Hematopoietic multipotent progenitor cell treated with erythropoietin and hydrocortisone succinate and interleukin-3 and kit ligand, for 8 days (in vitro differentiated cells): ENCODE measurements at regions not wholly inside any gene's neighbourhood (a gene's known extent, or its start where the extent isn't known, plus 50 kb on each side); places are given as distances from the start of the nearest gene placed in this dataset.
A peak's percentile ranks its signal among the peaks of the same experiment; 100 is the strongest.

Experiments
- DNase-seq: peaks from one replicate; pipeline ENCODE4 v3.0.0-alpha.2; 2015

DNA sequence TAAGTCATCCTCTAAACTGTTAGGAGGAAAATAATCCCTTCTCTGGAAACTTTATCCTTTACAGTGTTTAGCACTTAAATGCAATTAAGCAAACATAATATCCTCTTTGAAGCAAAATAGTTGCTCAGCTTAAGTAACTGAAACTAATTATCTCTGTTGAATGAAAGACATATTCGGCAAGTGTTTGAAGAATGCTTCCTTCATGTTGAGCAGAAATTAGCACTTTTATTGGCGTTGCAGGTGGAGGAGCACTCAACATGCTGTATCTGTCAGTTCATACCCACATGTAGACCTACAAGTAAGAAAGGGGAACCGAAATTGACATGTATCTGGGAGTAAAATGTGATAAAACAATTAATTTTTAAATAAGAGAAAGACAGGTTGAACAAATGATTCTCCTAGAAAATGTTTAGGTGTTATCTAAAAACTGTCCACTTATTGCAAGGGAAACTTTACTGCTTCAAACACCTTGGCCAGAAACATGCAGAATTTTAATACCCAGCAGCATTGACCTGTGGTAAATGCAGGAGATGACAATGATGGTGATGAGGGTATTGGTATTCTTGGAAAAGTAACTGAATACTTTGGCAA, 987.0 kb upstream of the MAP3K7 start:
- DNase-seq: no peak

DNA sequence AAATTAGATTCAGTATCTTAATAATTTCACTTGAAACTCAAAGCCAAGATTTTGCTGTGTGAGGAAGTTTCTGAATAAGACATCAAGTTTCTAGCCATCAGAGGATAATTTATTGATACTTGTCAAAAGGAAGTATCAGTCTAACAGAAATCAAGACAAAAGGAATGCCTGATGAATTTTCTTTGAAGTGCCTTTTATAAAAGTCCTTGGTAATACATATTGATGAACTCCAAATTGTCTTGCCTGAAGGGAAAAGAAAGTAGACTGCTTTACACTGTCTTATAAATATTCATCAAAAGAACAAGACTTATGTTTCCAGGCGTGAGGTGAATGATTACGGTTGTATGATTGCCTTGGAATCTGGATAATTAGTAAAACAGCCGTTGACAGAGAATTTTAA, 986.0 kb upstream of the MAP3K7 start:
- DNase-seq: no peak

DNA sequence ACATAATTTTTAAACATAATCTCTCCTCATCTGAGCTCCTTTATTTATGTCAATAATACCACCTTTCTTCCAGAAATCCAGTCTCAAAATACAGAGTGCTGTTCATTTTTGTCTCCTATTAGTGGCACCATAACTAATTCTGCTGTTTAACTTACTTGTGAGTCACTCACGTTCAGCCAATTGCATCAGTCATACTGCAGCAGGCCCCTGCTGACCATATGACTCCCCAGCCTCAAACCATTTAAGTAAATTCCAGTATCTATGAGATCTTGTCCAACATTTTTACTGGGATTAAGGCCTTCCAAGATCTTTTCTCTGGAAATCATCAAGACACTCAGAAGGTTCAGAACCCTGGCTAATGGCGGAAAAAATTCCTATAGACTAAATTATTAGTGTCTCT, 982.2 kb upstream of the MAP3K7 start:
- DNase-seq: no peak

DNA sequence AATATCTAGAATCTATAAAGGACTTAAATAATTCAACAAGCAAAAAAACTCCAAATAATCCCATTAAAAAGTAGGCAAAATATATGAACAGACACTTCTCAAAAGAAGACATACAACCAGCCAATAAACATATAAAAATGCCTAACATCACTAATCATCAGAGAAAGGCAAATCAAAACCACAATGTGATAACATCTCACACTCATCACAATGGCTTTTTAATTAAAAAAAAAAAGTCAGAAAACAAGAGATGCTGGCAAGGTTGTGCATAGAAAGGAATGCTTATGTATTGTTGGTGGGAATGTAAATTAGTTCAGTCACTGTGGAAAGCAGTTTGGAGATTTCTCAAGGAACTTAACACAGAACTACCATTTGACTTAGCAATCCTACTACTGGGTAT, 979.6 kb upstream of the MAP3K7 start:
- DNase-seq: no peak

DNA sequence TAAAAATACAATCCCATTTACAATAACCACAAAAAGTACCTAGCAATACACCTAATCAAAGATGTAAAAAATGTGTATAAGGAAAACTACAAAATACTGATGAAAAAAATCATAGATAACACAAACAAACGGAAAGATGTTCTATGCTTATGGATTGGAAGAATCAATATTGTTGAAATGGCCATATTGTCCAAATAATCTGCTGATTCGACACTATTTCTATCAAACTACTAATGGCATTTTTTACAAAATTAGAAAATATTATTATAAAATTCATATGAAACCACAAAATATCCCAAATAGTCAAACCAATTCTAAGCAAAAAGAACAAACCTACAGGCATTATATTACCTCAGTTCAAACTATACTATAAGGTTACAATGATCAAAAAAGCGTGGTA, 978.3 kb upstream of the MAP3K7 start:
- DNase-seq: no peak

DNA sequence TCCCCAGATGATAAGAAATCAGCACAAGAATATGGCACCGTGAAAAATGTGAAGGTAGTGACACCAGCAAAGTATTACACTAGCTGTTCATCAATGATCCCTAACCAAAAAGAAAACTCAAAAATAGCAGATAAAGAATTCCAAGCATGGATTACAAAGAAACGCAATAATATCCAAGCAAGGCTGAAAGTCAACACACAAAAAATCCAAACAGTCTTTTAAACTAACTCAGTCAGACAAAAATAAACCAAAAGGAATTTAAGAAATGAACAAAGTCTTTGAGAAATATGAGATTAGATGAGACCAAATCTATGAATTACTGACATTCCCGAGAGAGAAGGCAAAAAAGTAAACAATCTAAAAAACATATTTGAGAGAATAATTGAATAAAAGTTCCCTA, 976.1 kb upstream of the MAP3K7 start:
- no peak for DNase-seq

DNA sequence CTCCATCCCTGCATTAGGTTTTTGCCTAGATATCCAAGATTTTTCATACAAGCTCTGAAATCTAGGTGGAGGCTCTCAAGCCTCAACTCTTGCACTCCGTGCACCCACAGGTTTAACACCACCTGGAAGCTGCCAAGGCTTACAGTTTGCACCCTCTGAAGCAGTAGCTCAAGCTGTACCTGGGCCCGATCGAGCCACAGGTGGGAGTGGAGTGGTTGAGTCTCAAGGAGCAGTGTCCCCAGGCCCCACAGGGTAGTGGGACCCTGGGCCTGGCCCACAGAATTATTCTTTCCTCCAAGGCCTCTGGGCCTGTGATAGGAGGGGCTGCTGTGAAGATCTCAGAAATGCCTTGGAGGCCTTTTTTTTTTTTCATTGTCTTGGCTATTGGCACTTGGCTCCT, 973.5 kb upstream of the MAP3K7 start:
- DNase-seq: no peak

DNA sequence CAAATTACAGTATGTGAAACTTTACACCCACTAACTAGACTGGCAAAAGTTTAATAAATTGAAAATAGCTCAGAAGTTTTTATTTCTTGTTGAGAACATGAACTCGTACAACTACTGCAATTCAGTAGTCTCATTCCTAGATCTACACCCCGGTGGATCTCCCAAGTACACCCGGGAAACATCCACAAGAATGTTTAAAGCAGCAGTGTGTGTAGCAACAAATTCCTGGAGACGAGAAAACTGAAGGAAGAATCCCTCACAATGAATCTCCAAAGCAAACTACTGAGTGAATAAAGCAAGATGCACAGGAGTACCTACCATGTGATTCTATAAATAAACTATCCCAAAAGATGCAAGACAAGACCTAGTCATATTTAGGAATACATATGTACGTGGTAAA, 954.0 kb upstream of the MAP3K7 start:
- DNase-seq: no peak

DNA sequence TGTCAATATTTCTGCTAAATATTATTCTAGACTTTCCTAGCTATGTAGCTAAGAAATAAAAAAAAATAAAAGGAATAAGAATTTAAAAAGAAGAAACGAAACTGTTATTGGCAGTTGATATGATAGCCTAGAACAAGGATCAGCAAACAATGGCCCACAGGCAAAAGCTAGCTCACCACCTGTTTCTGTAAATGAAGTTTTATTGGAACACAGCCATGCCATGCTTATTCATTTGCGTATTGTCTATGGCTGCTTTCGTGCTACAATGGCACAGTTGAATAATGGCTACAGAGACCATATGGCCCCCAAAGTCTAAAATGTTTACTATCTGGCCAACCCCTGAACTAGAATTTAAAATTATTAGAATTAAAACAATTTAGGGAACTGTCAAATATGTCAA, 952.6 kb upstream of the MAP3K7 start:
- DNase-seq: no peak

DNA sequence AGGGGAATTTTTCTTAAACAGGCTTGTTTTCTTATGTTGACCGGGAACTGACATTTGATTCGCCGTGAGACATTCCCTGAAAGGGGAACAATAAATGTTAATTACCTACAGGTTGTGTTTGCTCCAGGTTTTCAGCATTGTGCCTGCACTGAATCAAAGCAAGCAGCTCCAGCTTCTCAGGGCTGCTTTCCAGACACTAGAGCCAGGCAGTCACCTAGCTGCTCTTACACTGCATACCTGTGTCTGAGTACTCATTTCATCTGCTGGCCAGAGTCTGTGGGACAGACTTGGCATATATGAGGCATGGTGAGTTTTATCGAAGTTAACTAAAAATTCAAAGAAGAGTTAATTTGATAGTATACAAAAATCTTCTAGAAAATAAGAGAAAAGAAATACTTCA, 951.8 kb upstream of the MAP3K7 start:
- DNase-seq: no peak

DNA sequence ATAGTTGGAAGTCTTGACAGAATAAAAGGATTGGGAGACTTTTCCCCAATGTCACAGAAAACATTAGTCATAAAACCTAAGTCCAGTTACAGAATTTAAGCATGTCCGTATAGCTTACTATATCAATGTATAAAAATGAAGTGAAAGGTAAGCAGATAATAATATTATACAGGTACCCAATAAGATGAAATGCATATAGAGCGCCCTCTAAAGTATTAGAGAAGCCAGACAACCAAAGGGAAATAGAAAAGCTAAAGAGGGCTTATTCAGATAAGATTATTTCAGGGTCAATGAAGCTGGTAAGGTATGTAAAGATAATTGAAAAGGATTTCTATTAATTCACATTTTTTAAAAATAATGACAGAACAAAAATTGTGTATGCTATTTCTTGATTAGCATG, 947.7 kb upstream of the MAP3K7 start:
- DNase-seq: peak; percentile 6

DNA sequence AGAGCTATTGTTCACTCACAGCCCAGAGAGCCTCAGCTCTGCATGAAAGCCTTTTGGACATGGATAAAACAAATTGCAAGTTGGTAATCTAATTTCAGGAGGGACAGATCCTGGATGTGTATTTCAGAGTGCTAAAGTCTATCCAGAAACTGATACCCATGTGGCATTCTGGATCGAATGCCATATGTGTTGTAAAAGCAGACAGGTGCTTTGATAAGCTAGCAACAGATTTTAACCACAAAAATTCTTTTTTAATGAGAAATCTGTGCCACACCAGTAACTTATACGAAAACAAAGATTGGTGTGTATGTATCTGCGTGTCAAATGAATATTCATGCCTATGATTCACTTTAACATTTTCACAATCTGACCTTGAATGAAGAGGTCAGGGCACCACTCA, 936.6 kb upstream of the MAP3K7 start:
- no peak for DNase-seq

DNA sequence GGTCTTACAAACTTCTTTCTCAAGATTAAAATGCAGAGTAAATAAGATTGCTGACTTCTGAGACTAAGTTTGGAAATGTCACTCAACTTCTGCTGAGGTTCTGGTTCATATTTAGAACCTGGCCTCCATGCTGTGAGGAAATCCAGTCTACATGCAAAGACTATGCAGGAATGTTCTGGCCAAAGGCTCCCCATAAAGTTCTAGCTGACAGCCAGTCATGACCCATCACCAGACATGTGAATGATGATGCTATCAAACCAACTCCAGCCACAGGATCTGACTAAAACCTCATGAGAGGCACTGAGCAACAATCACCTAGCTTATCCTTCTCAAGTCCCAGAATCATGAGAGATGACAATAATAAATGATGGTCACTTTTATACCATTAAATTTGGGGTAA, 935.1 kb upstream of the MAP3K7 start:
- no peak for DNase-seq

DNA sequence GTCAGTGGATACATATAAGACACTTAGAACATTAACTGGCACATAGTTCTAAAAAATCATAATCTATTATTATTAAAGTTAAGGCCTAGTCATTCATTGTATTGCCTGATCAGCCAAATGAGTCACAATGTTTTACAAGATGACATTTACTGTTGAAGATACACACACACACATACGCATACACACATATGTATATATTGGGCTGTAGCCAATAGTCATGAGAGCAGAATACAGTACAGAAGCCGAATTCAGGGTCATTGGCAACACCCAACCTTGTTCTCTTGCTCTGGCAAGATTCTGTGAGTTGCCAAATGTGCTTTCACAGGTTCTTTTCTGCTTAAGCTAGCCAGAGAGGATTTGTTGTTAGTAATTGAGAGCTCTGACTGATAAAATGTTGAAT, 922.8 kb upstream of the MAP3K7 start:
- DNase-seq: no peak

DNA sequence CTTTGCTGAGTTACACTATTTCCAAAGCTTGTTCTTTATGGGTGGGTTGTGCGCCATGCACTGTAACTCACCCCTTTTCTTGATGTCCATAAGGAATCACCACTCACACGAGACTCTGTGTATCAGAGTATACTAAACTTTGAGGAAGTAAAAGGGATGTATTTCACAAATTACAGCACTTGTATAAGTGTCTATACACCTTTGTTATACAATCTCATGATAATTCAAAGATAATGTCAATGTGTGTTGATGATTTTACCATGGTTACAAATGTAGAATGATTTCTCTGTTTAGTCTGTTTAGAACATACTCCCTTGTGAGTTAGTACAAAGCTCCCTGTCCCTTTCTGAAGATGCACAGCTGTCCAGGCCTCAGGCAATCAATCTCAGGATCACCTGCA, 922.2 kb upstream of the MAP3K7 start:
- DNase-seq: no peak

DNA sequence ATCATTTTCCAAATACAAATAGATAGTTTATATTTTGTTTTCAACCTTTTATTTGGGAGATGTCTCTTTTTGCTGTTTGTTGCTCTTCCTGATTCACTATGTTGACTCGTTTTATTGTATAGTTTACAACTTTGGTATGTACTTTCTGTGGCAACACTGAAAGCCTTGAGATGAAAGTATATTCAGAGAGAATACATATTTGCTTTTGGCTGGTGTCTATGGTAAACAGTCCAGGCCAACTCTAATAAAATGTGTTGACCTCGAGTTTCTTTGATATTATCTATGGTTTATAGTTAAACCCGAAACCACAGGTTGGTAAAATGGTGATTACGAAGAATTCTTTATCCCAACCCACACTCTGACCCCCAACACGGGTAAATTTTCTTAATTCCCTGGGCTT, 919.6 kb upstream of the MAP3K7 start:
- no peak for DNase-seq

DNA sequence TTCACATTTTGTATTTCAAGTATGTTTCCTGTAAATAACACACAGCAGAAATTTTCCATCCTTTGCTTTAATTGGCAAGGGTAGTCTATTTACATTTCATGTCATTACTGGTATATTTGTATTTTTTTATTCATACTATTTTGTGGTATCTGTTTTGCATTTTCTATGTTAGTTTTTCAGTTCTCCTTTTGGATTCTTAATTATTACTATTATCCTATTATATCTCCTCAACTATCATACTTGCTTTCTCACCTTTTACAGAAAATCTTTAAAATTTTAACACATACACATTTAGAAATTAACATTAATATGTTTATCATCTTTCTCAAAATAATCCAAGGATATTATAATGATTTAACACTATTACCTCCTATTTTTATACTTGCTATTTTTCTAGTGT, 918.3 kb upstream of the MAP3K7 start:
- no peak for DNase-seq

DNA sequence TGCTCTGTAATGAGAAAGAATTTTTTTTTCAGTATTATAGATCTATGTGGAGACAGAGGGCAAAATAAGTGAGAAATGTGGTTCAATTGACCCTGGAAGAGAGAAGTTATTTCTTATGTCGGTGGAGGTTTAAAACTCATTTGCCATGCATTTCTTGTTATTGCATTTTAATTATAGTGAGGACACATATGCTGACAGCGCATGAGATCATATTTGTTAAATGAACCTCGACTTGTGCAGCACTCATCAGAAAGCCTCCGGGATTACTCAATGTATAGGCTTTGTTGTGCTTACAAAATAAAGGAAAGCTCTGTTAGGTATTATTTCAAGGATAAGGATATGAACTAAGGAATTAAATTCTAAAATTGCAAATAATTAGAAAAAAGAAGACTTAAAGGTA, 915.1 kb upstream of the MAP3K7 start:
- DNase-seq: no peak

DNA sequence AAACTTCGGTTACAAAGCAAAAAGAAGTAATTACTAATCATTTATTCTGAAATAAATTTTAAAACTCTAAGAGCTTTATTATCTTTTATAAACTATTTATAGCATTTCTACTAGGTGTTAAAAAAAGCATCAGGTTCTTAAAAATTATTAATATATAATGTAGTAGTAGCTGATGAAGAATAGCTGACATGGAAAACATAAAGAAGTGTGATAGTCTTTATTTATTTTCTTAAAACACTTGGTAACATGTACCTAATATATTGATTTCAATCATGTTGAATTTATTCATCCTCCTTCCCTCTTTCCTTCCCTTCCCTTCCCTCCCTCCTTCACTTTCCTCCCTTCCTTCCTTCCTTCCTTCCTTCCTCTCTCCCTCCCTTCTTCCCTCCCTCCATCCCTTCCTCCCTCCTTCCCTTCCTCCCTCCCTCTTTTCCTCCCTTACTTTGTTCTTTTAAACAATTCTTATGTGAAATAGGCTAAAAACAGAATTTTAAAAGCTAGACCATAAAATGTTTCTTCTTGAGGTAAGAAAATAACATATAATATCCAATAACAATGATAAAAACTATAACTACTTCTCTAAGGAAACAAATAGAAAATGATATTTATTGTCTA, 913.9 kb upstream of the MAP3K7 start:
- no peak for DNase-seq

DNA sequence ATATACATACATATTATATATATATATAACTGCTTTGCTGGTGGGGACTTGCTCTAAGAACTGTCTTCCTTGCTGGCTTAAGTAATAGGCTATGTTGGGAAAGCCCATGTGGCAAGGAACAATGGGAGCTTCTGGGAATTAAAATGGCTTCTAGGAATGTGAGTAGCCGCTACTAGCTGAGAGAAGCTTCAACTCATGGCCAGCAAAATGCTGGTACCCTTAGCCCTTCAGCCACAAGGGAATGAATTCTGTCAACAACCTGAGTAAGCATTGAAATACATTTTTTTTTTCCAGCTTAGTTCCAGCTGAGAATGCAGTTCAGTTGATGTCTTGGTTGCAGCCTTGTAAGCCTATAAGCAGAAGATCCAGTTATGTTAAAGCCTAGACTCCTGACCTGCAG, 911.7 kb upstream of the MAP3K7 start:
- no peak for DNase-seq

DNA sequence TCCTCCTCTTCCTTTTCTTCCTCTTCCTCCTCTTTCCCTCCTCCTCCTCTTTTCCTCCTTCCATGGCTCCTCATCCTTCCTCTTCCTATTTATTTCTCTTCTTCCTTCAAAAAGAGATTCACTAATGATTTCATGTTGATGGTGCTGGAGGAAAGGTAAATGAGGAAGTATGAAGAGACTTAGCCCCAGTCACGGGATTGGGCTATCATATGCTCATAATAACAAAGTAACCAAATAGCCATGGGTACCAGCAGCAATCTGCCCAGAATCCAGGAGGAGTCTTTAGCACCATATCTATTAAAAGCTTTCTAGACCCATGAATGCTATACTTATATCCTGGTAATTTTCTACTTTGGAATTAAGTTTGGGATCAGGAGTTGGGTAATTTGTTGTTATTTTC, 910.9 kb upstream of the MAP3K7 start:
- no peak for DNase-seq

DNA sequence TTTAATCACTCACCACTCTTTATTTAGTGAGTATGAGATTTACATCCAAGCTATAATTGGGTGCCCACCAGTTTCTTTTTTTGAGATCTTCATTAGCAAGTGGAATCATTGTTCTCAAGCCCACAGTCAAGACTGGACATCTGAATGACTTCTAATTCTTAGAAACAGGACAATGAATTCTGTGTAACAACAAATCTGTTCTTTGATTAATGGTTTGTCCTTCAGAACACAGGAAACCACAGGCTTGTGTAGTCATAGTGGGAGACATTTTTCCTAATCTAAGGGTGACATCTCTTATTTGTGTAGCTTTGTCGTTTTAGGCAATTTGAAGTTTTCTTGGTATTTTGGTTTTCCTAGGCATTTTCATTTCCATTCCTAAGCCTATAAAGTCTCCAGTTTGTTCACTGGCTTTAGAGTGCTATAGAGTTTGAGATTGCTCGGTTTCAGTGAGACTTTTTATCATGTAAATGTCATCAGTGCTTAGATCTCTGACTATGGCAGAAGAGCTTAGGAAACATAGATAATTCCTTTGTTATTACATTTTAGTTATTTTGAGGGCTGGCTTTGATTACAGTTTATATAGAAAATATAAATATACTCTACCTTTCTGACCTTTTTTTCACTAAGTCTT, 903.9 kb upstream of the MAP3K7 start:
- DNase-seq: no peak

DNA sequence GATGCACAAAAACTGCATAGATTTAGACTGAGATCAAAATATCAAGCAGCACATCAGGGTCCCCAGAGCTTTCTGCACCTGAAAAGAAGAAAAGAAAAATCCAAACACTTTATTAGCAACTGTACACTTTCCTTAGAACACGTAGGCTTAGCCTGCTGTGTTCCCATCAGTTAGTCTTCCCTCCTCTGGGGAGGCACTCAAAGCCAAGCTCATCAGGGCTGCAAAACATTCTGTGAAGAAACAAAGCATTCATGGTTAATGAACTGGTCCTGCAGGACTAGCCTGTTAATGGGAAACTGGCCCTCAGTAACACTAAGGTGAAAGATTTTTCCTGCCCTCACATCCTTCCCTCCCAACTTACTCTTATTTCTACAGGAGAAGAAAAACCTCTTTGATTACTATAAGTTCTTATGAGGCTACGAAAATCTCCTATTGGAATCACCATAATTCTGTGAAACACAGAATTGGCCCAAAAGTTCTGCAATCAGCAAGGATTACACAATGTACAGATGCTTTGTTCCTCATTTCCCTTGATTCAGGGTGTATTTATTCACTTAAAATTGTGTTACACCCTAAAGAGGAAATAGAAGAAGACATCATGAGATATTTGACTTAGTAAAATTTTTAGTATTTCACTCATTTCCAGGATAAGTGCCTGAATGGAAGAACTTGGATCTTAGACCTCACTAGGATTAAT, 901.0 kb upstream of the MAP3K7 start:
- no peak for DNase-seq

DNA sequence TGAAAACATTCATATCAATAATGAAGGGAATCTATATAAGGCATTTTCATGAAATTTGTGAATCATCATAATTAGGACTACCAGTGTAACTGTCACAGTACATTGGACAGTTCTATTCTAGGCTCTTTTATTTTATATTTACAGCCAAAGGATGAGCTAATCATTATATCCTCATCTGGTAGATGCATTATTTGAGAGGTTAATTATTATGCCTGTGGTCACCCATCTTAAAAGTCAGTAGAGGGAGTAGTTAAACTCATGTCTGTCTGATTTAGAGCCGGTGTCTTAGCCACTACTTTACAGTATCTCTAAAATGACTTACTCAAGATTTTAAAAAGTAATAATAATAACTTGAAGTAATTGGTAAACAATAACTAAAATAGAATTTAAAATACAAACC, 899.3 kb upstream of the MAP3K7 start:
- DNase-seq: no peak
